ENCODE measurements at regions not wholly inside any gene's neighbourhood (a gene's known extent, or its start where the extent isn't known, plus 50 kb on each side); places are given as distances from the start of the nearest gene placed in this dataset.
"Not testable (repeated sequence)": the region's sequence is repeated elsewhere in the genome, so short reads cannot be mapped to it uniquely, and the experiment has no call there.

GRCh38 chr5:72579290-72579689 is 72.1 kb upstream of the ZNF366 start:
- not testable (repeated sequence) for TF ChIP-seq CTCF, POLR2A (IDR thresholded peaks at IDR 0.05)

Measured in Peyer's patch (tissue), 4 donors.